SK-N-MC (cell line): ENCODE measurements at regions not wholly inside any gene's neighbourhood (a gene's known extent, or its start where the extent isn't known, plus 50 kb on each side); places are given as distances from the start of the nearest gene placed in this dataset.

ENCODE experiments used
- EZH2 ChIP-seq: fragments of 200-600 bp; sonication (generic); IDR thresholded peaks from one replicate; pipeline ENCODE4 v1.6.1; 2017; ENCODE audit warnings: antibody characterized with exemption
- POLR2AphosphoS5 ChIP-seq: IDR thresholded peaks from 2 replicates; pipeline ENCODE4 v1.6.1; 2012; ENCODE audit warnings: mild to moderate bottlenecking, low read depth, low read length, borderline replicate concordance

GRCh38 chr7:41142904-41143473, 559.9 kb downstream of the INHBA start:
- TF ChIP-seq EZH2 (no peak), POLR2AphosphoS5 (no peak)
